IMR-90 (cell line): ENCODE measurements at regions not wholly inside any gene's neighbourhood (a gene's known extent, or its start where the extent isn't known, plus 50 kb on each side); places are given as distances from the start of the nearest gene placed in this dataset.

ENCODE experiments used
- ATAC-seq: fragments of 200-7000 bp; cut with Tn5 transposase; 2 replicates; pipeline ENCODE4 v1.9.1; 2020; ENCODE audit warnings: low read depth, mild to moderate bottlenecking, moderate library complexity
- BruUV-seq: library from RNA; stranded (reverse); fragments of 400-500 nt; replicated peaks from 2 replicates; lab custom pipeline; 2021; lab: Mats Ljungman, UMichigan
- CTCF ChIA-PET: fragments of 300-600 bp; formaldehyde crosslinking; extraction: SDS; loops from one replicate; lab custom pipeline; 2021; ENCODE audit warnings: antibody characterized with exemption; lab: Yijun Ruan, JAX
- POLR2A ChIA-PET: fragments of 300-600 bp; sonication (Branson Sonifier 250); formaldehyde crosslinking; loops from one replicate; lab custom pipeline; 2022; ENCODE audit warnings: antibody characterized with exemption; ENCODE audit not compliant: unreplicated experiment; lab: Charles Lee
- DNase-seq: peaks from one replicate; pipeline ENCODE4 v3.0.0; 2013
- H2AFZ ChIP-seq: replicated peaks from 2 replicates; pipeline ENCODE3; 2013; ENCODE audit warnings: low read length, mild to moderate bottlenecking; ENCODE audit not compliant: poor library complexity
- H2AK5ac ChIP-seq: 2 replicates; pipeline ENCODE4 v1.6.1; 2013; ENCODE audit warnings: low read depth, low read length, inconsistent platforms
- H2AK9ac ChIP-seq: replicated peaks from 2 replicates; pipeline ENCODE3; 2013; ENCODE audit warnings: mild to moderate bottlenecking, low read depth, low read length, moderate library complexity; ENCODE audit not compliant: poor library complexity
- H2BK120ac ChIP-seq: 2 replicates; pipeline ENCODE4 v1.6.1; 2013; ENCODE audit warnings: low read depth, low read length, inconsistent platforms
- H2BK15ac ChIP-seq: 3 replicates; pipeline ENCODE4 v1.6.1; 2013; ENCODE audit warnings: low read depth, low read length, inconsistent platforms
- H2BK20ac ChIP-seq: 2 replicates; pipeline ENCODE4 v1.6.1; 2013; ENCODE audit warnings: low read depth, mild to moderate bottlenecking, inconsistent platforms, low read length, moderate library complexity
- H2BK5ac ChIP-seq: 2 replicates; pipeline ENCODE4 v1.6.1; 2013; ENCODE audit warnings: mild to moderate bottlenecking, low read depth, low read length, inconsistent platforms; ENCODE audit not compliant: poor library complexity, severe bottlenecking
- H3K14ac ChIP-seq: replicated peaks from 2 replicates; pipeline ENCODE4 v1.6.1; 2013; ENCODE audit warnings: low read depth, low read length, inconsistent platforms
- H3K18ac ChIP-seq: 2 replicates; pipeline ENCODE4 v1.6.1; 2013; ENCODE audit warnings: low read depth, low read length, control low read depth
- H3K23ac ChIP-seq: 2 replicates; pipeline ENCODE4 v1.6.1; 2013; ENCODE audit warnings: low read depth, low read length, inconsistent platforms
- H3K27ac ChIP-seq: 2 replicates; pipeline ENCODE4 v1.5.1; 2013; ENCODE audit warnings: mild to moderate bottlenecking, control low read depth, low read length; ENCODE audit not compliant: insufficient read depth
- H3K27me3 ChIP-seq: 2 replicates; pipeline ENCODE4 v1.6.1; 2013; ENCODE audit warnings: low read length; ENCODE audit not compliant: control insufficient read depth, insufficient read depth
- H3K36me3 ChIP-seq: 2 replicates; pipeline ENCODE4 v1.6.1; 2013; ENCODE audit warnings: low read length, mixed read lengths; ENCODE audit not compliant: control insufficient read depth, insufficient read depth
- H3K4ac ChIP-seq: 2 replicates; pipeline ENCODE4 v1.6.1; 2013; ENCODE audit warnings: low read depth, low read length, inconsistent platforms
- H3K4me1 ChIP-seq: 2 replicates; pipeline ENCODE4 v1.6.1; 2013; ENCODE audit warnings: low read length, mixed read lengths; ENCODE audit not compliant: control insufficient read depth, insufficient read depth
- H3K4me2 ChIP-seq: 2 replicates; pipeline ENCODE4 v1.6.1; 2013; ENCODE audit warnings: low read depth, mild to moderate bottlenecking, control low read depth, low read length, moderate library complexity
- H3K4me3 ChIP-seq: 2 replicates; pipeline ENCODE4 v1.5.1; 2013; ENCODE audit warnings: low read depth, mild to moderate bottlenecking, control low read depth, low read length, moderate library complexity; ENCODE audit not compliant: insufficient read depth
- H3K56ac ChIP-seq: 2 replicates; pipeline ENCODE4 v1.6.1; 2013; ENCODE audit warnings: low read length, inconsistent platforms; ENCODE audit not compliant: insufficient read depth; ENCODE audit errors: extremely low read depth
- H3K79me1 ChIP-seq, 2 experiments: 2 replicates each; pipeline ENCODE4 v1.6.1; 2013; ENCODE audit warnings: low read length in 2 of 2, inconsistent platforms in 1 of 2, low read depth in 1 of 2
- H3K9ac ChIP-seq: 2 replicates; pipeline ENCODE4 v1.6.1; 2013; ENCODE audit warnings: low read depth, low read length, control low read depth
- H3K9me1 ChIP-seq: 2 replicates; pipeline ENCODE4 v1.6.1; 2013; ENCODE audit warnings: low read length, inconsistent platforms; ENCODE audit not compliant: insufficient read depth
- H3K9me3 ChIP-seq: 2 replicates; pipeline ENCODE4 v1.6.1; 2013; ENCODE audit warnings: low read length; ENCODE audit not compliant: control insufficient read depth, insufficient read depth
- H4K20me1 ChIP-seq: 2 replicates; pipeline ENCODE4 v1.6.1; 2013; ENCODE audit warnings: low read length, inconsistent platforms; ENCODE audit not compliant: insufficient read depth
- H4K5ac ChIP-seq: 2 replicates; pipeline ENCODE4 v1.6.1; 2013; ENCODE audit warnings: mild to moderate bottlenecking, low read depth, low read length, control low read depth
- H4K8ac ChIP-seq, 2 experiments: 2 replicates each; pipeline ENCODE4 v1.6.1; 2013; ENCODE audit warnings: low read depth in 2 of 2, low read length in 2 of 2, control low read depth in 1 of 2, inconsistent platforms in 1 of 2
- H4K91ac ChIP-seq: 2 replicates; pipeline ENCODE4 v1.6.1; 2013; ENCODE audit warnings: low read depth, low read length, inconsistent platforms; ENCODE audit not compliant: insufficient read depth
- BHLHE40 ChIP-seq: fragments of 150-350 bp; IDR thresholded peaks from 2 replicates; pipeline ENCODE4 v1.6.1; 2016; ENCODE audit warnings: mild to moderate bottlenecking, low read depth, low read length
- CEBPB ChIP-seq: IDR thresholded peaks from 2 replicates; pipeline ENCODE4 v1.6.1; 2012; ENCODE audit warnings: low read depth, low read length, improper control_type of control experiment
- CHD1 ChIP-seq: IDR thresholded peaks from 2 replicates; pipeline ENCODE4 v1.6.1; 2012; ENCODE audit warnings: low read depth, low read length, improper control_type of control experiment
- MAFK ChIP-seq: IDR thresholded peaks from 2 replicates; pipeline ENCODE4 v1.6.1; 2012; ENCODE audit warnings: low read depth, low read length, improper control_type of control experiment
- MAZ ChIP-seq: IDR thresholded peaks from 2 replicates; pipeline ENCODE4 v1.6.1; 2012; ENCODE audit warnings: low read depth, mild to moderate bottlenecking, low read length, improper control_type of control experiment, moderate library complexity, borderline replicate concordance
- MXI1 ChIP-seq: IDR thresholded peaks from 2 replicates; pipeline ENCODE4 v1.6.1; 2012; ENCODE audit warnings: low read depth, mild to moderate bottlenecking, low read length, moderate library complexity, borderline replicate concordance
- NFE2L2 ChIP-seq: fragments of 150-350 bp; IDR thresholded peaks from 2 replicates; pipeline ENCODE4 v1.6.1; 2016; ENCODE audit warnings: low read depth, mild to moderate bottlenecking, low read length
- POLR2A ChIP-seq: IDR thresholded peaks from 2 replicates; pipeline ENCODE4 v1.6.1; 2012; ENCODE audit warnings: mild to moderate bottlenecking, low read depth, low read length
- RAD21 ChIP-seq: IDR thresholded peaks from 2 replicates; pipeline ENCODE4 v1.6.1; 2012; ENCODE audit warnings: low read length, improper control_type of control experiment
- RFX5 ChIP-seq: IDR thresholded peaks from 2 replicates; pipeline ENCODE4 v1.8.0; 2012; ENCODE audit warnings: low read depth, mild to moderate bottlenecking, low read length, moderate library complexity
- SMC3 ChIP-seq: fragments of 150-350 bp; IDR thresholded peaks from 2 replicates; pipeline ENCODE4 v1.6.1; 2016; ENCODE audit warnings: low read depth, mild to moderate bottlenecking, antibody characterized with exemption, low read length, moderate library complexity
- USF2 ChIP-seq: fragments of 150-350 bp; IDR thresholded peaks from 2 replicates; pipeline ENCODE4 v1.6.1; 2017; ENCODE audit warnings: mild to moderate bottlenecking, antibody characterized with exemption, low read length, low read depth
- WGBS, 2 experiments: methylation state at CpG; one replicate each; pipeline versions ENCODE4 v1.1.5 to v1.1.7; 2013; ENCODE audit warnings: missing lambda C conversion rate in 2 of 2; ENCODE audit not compliant: insufficient read length in 1 of 2; ENCODE audit errors: extremely low coverage in 2 of 2; 5-methylcytosine and 5-hydroxymethylcytosine counted together
- dilution Hi-C: fragments of 300-500 bp; cut with HindIII; formaldehyde crosslinking; loops from one replicate; pipeline ENCODE4 v1.14.3; 2018; ENCODE audit warnings: low sequenced_read_pairs; ENCODE audit not compliant: unreplicated experiment
- in situ Hi-C: fragments of 300-500 bp; cut with MboI; formaldehyde crosslinking; loops from 3 replicates; pipeline ENCODE4 v1.14.3; 2019; ENCODE audit warnings: low sequenced_read_pairs, inconsistent platforms, mixed read lengths
- intact Hi-C: fragments of 100-400 bp; cut with micrococcal nuclease; formaldehyde crosslinking; loops from 2 replicates; pipeline ENCODE4 v1.10.0; 2022

GRCh38 chr18:64253873-64254272, 105.0 kb upstream of the LINC00305 start:
- TF ChIP-seq RAD21 (no peak), MAZ (no peak), USF2 (no peak), CHD1 (no peak), NFE2L2 (no peak), MXI1 (no peak), RFX5 (no peak), CEBPB (no peak), MAFK (no peak), POLR2A (no peak), BHLHE40 (no peak), SMC3 (no peak)
- Histone ChIP-seq H2AK9ac (no peak overlapping the region), H3K4me2 (no peak overlapping the region), H3K14ac (no peak overlapping the region), H3K79me1 (no peaks in the 10 kb centered on the region), H2AFZ (no peak overlapping the region), H2BK15ac (no peak overlapping the region), H3K23ac (no peak overlapping the region), H3K27me3 (no peaks in the 10 kb centered on the region), H3K56ac (no peak overlapping the region), H3K9me3 (peaks cover 11% of the 10 kb centered on the region), H3K9me1 (no peaks in the 10 kb centered on the region), H2BK20ac (no peak overlapping the region), H3K36me3 (no peaks in the 10 kb centered on the region), H4K5ac (no peak overlapping the region), H3K18ac (no peak overlapping the region), H3K4me3 (no peak overlapping the region), H3K4me1 (no peaks in the 10 kb centered on the region), H3K27ac (no peak overlapping the region), H2BK5ac (no peak overlapping the region), H4K91ac (no peak overlapping the region), H4K8ac (no peak overlapping the region), H2BK120ac (no peak overlapping the region), H2AK5ac (no peak overlapping the region), H4K20me1 (no peaks in the 10 kb centered on the region), H3K4ac (no peak overlapping the region), H3K9ac (no peak overlapping the region)
- in situ Hi-C loops, result no loop called here
- CTCF ChIA-PET, result no interaction called here
- no TSS peak for BruUV-seq
- dilution Hi-C loops, result no loop called here
- intact Hi-C loops, result no loop called here
- POLR2A ChIA-PET, result no interaction called here
- WGBS, 2 experiments, result no CpG with 5 or more reads among the region's 2 CpGs
- DNase-seq (no peak), ATAC-seq (no peak)
